ENCODE measurements at regions not wholly inside any gene's neighbourhood (a gene's known extent, or its start where the extent isn't known, plus 50 kb on each side); places are given as distances from the start of the nearest gene placed in this dataset.

DNA sequence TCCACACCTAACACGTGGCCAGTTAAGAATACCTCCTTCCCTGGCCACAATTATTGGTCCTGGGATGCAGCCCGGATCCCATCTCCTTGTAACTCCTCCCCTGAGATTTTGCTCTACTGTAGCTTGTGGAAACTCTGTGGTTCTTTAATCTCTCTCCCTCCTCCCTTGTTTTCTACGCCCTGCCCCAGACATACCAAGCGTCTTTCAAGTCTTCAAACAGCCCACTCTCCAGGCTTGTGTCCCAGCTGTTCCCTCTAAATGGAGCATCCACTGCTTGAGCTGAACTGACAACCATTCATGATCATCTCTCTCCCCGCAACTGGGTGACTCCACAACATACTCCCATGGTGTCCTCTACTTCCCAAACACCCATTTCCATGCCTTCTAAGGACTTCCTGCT is 111.6 kb downstream of the SIPA1L2 start:
- Mint-ChIP-seq H3K4me1 (peaks cover 45% of the 10 kb centered on the region), H3K36me3 (ENCODE audit: low read depth) (peaks cover 24% of the 10 kb centered on the region), H3K4me3 (no peak overlapping the region), H3K27me3 (ENCODE audit: insufficient read depth) (no peaks in the 10 kb centered on the region), H3K9me3 (no peaks in the 10 kb centered on the region), H3K27ac (no peak overlapping the region)
- Histone ChIP-seq H3K36me3 (ENCODE audit: control insufficient read depth, insufficient read depth, low read length) (peaks cover 25% of the 10 kb centered on the region), H3K4me3 (ENCODE audit: low read length) (no peak overlapping the region), H3K9me3 (ENCODE audit: control insufficient read depth, low read length) (no peaks in the 10 kb centered on the region), H3K4me1 (ENCODE audit: control insufficient read depth, insufficient read depth, low read length) (peaks cover 13% of the 10 kb centered on the region), H3K9ac (ENCODE audit: extremely low read depth, low read length, poor library complexity, severe bottlenecking) (no peak overlapping the region), H3K27ac (ENCODE audit: low read depth, low read length) (no peak overlapping the region), H3K27me3 (ENCODE audit: control insufficient read depth, insufficient read depth, low read length, poor library complexity, severe bottlenecking) (no peaks in the 10 kb centered on the region)
- WGBS, 2 experiments (ENCODE audit: insufficient coverage in 1 of 2, insufficient read length in 1 of 2) = 86 to 91% methylated on average over 2 to 5 of the region's 5 CpGs
- DNase-seq = no peak
- no peak for TF ChIP-seq CTCF (conservative IDR thresholded peaks at IDR 0.05)

DNA sequence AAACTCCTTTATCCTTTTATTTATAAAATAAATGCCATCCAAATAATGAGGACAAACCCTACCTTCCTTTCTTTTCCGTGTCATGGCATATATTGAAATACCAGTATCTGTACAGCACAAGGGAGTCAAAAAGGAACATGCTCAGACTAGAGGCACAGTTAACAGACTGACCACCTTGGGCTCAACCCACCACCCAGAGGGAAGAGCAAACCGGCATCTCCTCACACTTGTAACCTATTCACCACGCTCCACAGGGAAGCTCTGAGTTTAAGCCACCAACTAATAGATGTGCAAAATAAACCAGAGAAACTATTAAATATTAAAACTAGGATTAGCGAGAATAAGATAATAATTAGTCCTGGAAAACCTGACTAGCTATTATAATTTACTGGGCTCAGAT is 112.7 kb downstream of the SIPA1L2 start:
- H3K4me3 ChIP-seq (ENCODE audit: low read length) = no peak overlapping the region
- Mint-ChIP-seq H3K36me3 (ENCODE audit: low read depth) (peaks cover 26% of the 10 kb centered on the region), H3K9me3 (no peaks in the 10 kb centered on the region), H3K27me3 (ENCODE audit: insufficient read depth) (no peaks in the 10 kb centered on the region), H3K4me3 (no peak overlapping the region), H3K4me1 (peaks cover 46% of the 10 kb centered on the region), H3K27ac (no peak overlapping the region)
- DNase-seq = no peak
- H3K4me1 ChIP-seq (ENCODE audit: control insufficient read depth, insufficient read depth, low read length) = peaks cover 13% of the 10 kb centered on the region
- H3K27ac ChIP-seq (ENCODE audit: low read depth, low read length) = no peak overlapping the region
- no peaks in the 10 kb centered on the region for H3K9me3 ChIP-seq (ENCODE audit: control insufficient read depth, low read length)
- peaks cover 28% of the 10 kb centered on the region for H3K36me3 ChIP-seq (ENCODE audit: control insufficient read depth, insufficient read depth, low read length)
- no peaks in the 10 kb centered on the region for H3K27me3 ChIP-seq (ENCODE audit: control insufficient read depth, insufficient read depth, low read length, poor library complexity, severe bottlenecking)
- 89 to 92% methylated on average over 2 to 4 of the region's 4 CpGs for WGBS, 2 experiments (ENCODE audit: insufficient coverage in 1 of 2, insufficient read length in 1 of 2)
- H3K9ac ChIP-seq (ENCODE audit: extremely low read depth, low read length, poor library complexity, severe bottlenecking) = no peak overlapping the region
- no peak for TF ChIP-seq CTCF (conservative IDR thresholded peaks at IDR 0.05)

DNA sequence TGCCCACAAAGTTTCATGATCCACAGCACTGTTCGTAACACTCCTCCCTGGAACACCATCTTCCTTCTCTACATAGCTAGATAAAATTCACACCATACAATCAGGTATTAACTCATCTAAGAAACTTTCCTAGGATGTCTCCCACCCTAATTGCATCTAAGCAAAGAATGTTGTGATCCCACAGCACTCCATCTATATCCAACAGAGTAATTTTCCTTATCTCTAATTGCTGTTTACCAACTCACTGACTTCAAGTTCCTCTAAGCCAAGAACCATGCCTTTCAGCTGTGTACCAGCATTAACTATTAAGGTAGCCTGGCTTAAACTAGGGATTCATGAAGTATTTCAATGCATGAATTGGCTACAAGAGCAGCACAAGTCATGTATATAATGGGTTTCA is 114.2 kb downstream of the SIPA1L2 start:
- Mint-ChIP-seq H3K4me3 (no peak overlapping the region), H3K9me3 (no peaks in the 10 kb centered on the region), H3K36me3 (ENCODE audit: low read depth) (peaks cover 26% of the 10 kb centered on the region), H3K4me1 (peaks cover 50% of the 10 kb centered on the region), H3K27me3 (ENCODE audit: insufficient read depth) (no peaks in the 10 kb centered on the region), H3K27ac (no peak overlapping the region)
- Histone ChIP-seq H3K9ac (ENCODE audit: extremely low read depth, low read length, poor library complexity, severe bottlenecking) (no peak overlapping the region), H3K4me1 (ENCODE audit: control insufficient read depth, insufficient read depth, low read length) (peaks cover 13% of the 10 kb centered on the region), H3K4me3 (ENCODE audit: low read length) (peak overlapping the region; percentile 12), H3K27ac (ENCODE audit: low read depth, low read length) (no peak overlapping the region), H3K36me3 (ENCODE audit: control insufficient read depth, insufficient read depth, low read length) (peaks cover 27% of the 10 kb centered on the region), H3K9me3 (ENCODE audit: control insufficient read depth, low read length) (no peaks in the 10 kb centered on the region), H3K27me3 (ENCODE audit: control insufficient read depth, insufficient read depth, low read length, poor library complexity, severe bottlenecking) (no peaks in the 10 kb centered on the region)
- WGBS, 2 experiments (ENCODE audit: insufficient coverage in 1 of 2, insufficient read length in 1 of 2) = 88 to 100% methylated on average over 1 of the region's 1 CpG
- DNase-seq = no peak
- TF ChIP-seq CTCF (conservative IDR thresholded peaks at IDR 0.05) = no peak

All from endodermal cell (in vitro differentiated cells).